ENCODE measurements at regions not wholly inside any gene's neighbourhood (a gene's known extent, or its start where the extent isn't known, plus 50 kb on each side); places are given as distances from the start of the nearest gene placed in this dataset.

DNA sequence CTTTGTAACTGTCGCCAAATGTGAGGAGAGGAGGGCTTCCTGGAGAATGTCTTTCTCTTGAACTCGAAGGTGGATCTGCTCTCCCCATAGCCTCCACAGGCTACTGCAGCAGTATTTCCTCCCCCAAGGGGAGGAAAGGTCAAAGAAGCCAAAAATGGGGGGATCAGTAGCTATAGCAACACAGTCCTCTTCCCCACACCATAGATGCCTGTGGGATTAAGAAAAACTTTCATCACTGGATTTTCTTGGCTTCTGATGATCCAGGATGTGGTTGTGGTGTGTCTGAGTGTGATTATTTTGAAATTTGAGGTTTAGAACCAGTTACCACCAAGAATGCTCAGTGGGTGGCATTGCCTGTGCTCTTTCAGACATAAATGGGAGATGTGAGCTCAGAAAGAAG, 140.1 kb upstream of the SPACA1 start:
- H3K4me3 Mint-ChIP-seq (ENCODE audit: low read depth): no peak overlapping the region
- no peaks in the 10 kb centered on the region for H3K36me3 Mint-ChIP-seq (ENCODE audit: insufficient read depth)
- TF ChIP-seq, protein P1, sequence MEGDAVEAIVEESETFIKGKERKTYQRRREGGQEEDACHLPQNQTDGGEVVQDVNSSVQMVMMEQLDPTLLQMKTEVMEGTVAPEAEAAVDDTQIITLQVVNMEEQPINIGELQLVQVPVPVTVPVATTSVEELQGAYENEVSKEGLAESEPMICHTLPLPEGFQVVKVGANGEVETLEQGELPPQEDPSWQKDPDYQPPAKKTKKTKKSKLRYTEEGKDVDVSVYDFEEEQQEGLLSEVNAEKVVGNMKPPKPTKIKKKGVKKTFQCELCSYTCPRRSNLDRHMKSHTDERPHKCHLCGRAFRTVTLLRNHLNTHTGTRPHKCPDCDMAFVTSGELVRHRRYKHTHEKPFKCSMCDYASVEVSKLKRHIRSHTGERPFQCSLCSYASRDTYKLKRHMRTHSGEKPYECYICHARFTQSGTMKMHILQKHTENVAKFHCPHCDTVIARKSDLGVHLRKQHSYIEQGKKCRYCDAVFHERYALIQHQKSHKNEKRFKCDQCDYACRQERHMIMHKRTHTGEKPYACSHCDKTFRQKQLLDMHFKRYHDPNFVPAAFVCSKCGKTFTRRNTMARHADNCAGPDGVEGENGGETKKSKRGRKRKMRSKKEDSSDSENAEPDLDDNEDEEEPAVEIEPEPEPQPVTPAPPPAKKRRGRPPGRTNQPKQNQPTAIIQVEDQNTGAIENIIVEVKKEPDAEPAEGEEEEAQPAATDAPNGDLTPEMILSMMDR (IDR thresholded peaks at IDR 0.05; ENCODE audit: unreplicated experiment): no peak
- peaks cover 22% of the 10 kb centered on the region for H3K4me1 Mint-ChIP-seq (ENCODE audit: low read depth)
- DNase-seq (ENCODE audit: low spot score, unreplicated experiment): no peak
- no peak overlapping the region for H3K27ac Mint-ChIP-seq
- H3K27me3 Mint-ChIP-seq: no peaks in the 10 kb centered on the region
- H3K9me3 Mint-ChIP-seq (ENCODE audit: low read depth): no peaks in the 10 kb centered on the region

DNA sequence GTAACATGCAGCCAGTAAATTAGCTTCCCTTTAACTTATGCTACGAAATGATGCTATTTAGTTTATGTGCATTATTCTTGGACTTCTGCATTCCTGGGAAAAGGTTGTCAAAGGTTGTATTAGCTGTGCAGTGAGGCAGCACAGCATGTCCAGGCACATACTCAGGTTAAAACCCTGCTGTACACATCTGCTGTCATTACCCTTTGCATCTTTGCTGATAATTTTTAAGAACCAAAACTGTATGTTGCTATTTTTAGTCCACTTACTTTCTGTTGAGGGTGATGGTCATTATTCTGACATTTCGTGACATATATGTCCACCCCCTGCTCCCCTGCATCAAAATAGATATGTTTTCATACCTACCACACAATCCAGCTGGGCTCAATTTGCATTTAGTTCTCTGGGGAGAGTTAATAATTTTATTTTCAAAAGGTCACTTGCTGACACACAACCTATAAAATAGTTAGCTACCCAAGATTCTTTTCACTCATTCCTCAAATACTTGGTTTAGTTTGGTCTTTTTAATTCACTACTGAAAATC, 142.5 kb upstream of the SPACA1 start:
- TF ChIP-seq, protein P1 (IDR thresholded peaks at IDR 0.05; ENCODE audit: unreplicated experiment): no peak
- Mint-ChIP-seq H3K27ac (no peak overlapping the region), H3K27me3 (no peaks in the 10 kb centered on the region), H3K4me3 (ENCODE audit: low read depth) (no peak overlapping the region), H3K4me1 (ENCODE audit: low read depth) (peaks cover 31% of the 10 kb centered on the region), H3K9me3 (ENCODE audit: low read depth) (no peaks in the 10 kb centered on the region), H3K36me3 (ENCODE audit: insufficient read depth) (no peaks in the 10 kb centered on the region)
- no peak for DNase-seq (ENCODE audit: low spot score, unreplicated experiment)

DNA sequence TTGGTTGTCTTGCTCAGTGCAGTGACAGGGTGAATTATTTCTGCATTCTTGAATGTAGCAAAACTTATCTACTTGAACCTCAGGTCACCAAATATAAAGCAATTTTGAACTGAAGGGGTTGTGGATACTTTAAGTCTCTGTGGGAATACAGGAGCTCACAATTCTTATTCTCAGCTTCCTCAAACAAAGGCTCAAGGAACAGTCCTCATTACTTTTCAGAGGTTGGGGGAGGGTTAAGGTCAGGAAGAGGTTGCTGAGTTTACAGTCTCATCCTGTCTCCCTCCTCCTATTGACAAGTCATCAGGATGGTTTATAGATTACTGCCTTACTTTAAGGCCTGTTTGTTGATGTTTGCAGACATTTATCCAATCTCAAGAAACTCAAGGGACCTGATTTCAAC, 143.6 kb upstream of the SPACA1 start:
- Mint-ChIP-seq H3K27me3 (no peaks in the 10 kb centered on the region), H3K4me1 (ENCODE audit: low read depth) (peaks cover 31% of the 10 kb centered on the region), H3K9me3 (ENCODE audit: low read depth) (no peaks in the 10 kb centered on the region), H3K27ac (peak overlapping the region; percentile 38), H3K36me3 (ENCODE audit: insufficient read depth) (no peaks in the 10 kb centered on the region), H3K4me3 (ENCODE audit: low read depth) (no peak overlapping the region)
- DNase-seq (ENCODE audit: low spot score, unreplicated experiment): no peak
- TF ChIP-seq, protein P1 (IDR thresholded peaks at IDR 0.05; ENCODE audit: unreplicated experiment): no peak

DNA sequence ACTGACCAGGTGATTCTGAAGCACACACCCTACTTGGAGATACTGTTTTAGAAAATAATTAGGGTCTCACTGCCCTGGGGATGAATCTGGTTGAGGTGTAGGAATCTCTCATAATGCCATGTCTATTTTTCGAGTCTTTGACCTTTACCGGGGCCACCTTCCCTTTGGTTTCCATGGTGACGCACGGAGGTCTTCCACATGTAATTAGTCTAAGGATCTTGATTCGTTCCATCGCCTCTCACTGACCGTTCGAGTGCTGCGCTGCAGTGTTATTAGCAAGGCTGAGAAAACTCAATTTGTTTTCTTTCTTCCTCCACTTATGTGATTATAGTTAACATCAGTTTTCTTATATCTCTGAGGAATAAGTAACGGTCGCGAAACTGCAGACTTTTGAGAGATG, 144.3 kb upstream of the SPACA1 start:
- TF ChIP-seq, protein P1 (IDR thresholded peaks at IDR 0.05; ENCODE audit: unreplicated experiment): no peak
- H3K27me3 Mint-ChIP-seq: no peaks in the 10 kb centered on the region
- no peak for DNase-seq (ENCODE audit: low spot score, unreplicated experiment)
- peaks cover 31% of the 10 kb centered on the region for H3K4me1 Mint-ChIP-seq (ENCODE audit: low read depth)
- no peaks in the 10 kb centered on the region for H3K9me3 Mint-ChIP-seq (ENCODE audit: low read depth)
- no peak overlapping the region for H3K4me3 Mint-ChIP-seq (ENCODE audit: low read depth)
- no peak overlapping the region for H3K27ac Mint-ChIP-seq
- H3K36me3 Mint-ChIP-seq (ENCODE audit: insufficient read depth): no peaks in the 10 kb centered on the region

DNA sequence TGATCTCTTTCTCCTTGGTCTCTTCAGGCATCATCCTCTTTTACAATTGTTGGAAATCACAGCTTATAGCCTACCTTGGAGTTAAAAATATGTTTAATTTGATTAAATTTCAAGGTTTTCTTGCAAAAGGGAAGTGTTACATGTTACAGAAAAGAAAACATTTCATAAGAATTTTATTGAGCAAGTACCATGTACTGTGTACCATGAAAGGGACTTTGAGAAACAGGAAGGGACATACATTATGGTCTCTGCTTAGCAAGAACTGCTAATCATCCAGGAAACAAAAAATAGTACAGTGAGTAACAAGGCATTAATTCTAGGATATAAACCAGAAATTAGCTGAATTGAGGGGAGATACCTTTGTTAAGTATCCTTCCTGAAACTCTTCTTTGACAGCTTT, 145.3 kb upstream of the SPACA1 start:
- Mint-ChIP-seq H3K27ac (no peak overlapping the region), H3K36me3 (ENCODE audit: insufficient read depth) (no peaks in the 10 kb centered on the region), H3K27me3 (no peaks in the 10 kb centered on the region), H3K9me3 (ENCODE audit: low read depth) (no peaks in the 10 kb centered on the region), H3K4me3 (ENCODE audit: low read depth) (no peak overlapping the region), H3K4me1 (ENCODE audit: low read depth) (peaks cover 31% of the 10 kb centered on the region)
- DNase-seq (ENCODE audit: low spot score, unreplicated experiment): no peak
- TF ChIP-seq, protein P1 (IDR thresholded peaks at IDR 0.05; ENCODE audit: unreplicated experiment): no peak
